NCI-H1092 treated with DMSO at 0.1 percent for 48 hours (cell line): ENCODE measurements at regions not wholly inside any gene's neighbourhood (a gene's known extent, or its start where the extent isn't known, plus 50 kb on each side); places are given as distances from the start of the nearest gene placed in this dataset.
A peak's percentile ranks its signal among the peaks of the same experiment; 100 is the strongest.
"Not testable (repeated sequence)": the region's sequence is repeated elsewhere in the genome, so short reads cannot be mapped to it uniquely, and the experiment has no call there.

ENCODE experiments used
- DNase-seq: peaks from one replicate; lab custom pipeline; 2025; lab: John Stamatoyannopoulos, UW

GRCh38 chr9:75197561-75197960 lies 109.2 kb downstream of the OSTF1 start:
- no peak for DNase-seq

- DNase-seq, result no peak
These were observed 110.1 kb downstream of the OSTF1 start for GRCh38 chr9:75198436-75198835.

- DNase-seq, result peak; percentile 11
These were observed 112.7 kb downstream of the OSTF1 start for GRCh38 chr9:75200892-75201470.

- DNase-seq, result no peak
These were observed 113.3 kb downstream of the OSTF1 start for GRCh38 chr9:75201480-75202209.

- not testable (repeated sequence) for DNase-seq
These were observed 119.7 kb downstream of the OSTF1 start for GRCh38 chr9:75207997-75208396.

- no peak for DNase-seq
These were observed 121.9 kb downstream of the OSTF1 start for GRCh38 chr9:75210215-75210614.

- no peak for DNase-seq
These were observed 125.5 kb downstream of the OSTF1 start for GRCh38 chr9:75213765-75214164.

- DNase-seq, result no peak
These were observed 138.3 kb downstream of the OSTF1 start for GRCh38 chr9:75226403-75227139.

- no peak for DNase-seq
These were observed 140.6 kb downstream of the OSTF1 start for GRCh38 chr9:75228893-75229292.

GRCh38 chr9:75229605-75230332 lies 141.5 kb downstream of the OSTF1 start:
- no peak for DNase-seq

- DNase-seq, result no peak
These were observed 142.2 kb downstream of the OSTF1 start for GRCh38 chr9:75230469-75230868.

- no peak for DNase-seq
These were observed 142.9 kb downstream of the OSTF1 start for GRCh38 chr9:75231167-75231566.

- no peak for DNase-seq
These were observed 144.7 kb downstream of the OSTF1 start for GRCh38 chr9:75233011-75233410.

GRCh38 chr9:75235632-75236031 lies 147.3 kb downstream of the OSTF1 start:
- DNase-seq, result no peak

GRCh38 chr9:75238311-75238976 lies 150.1 kb downstream of the OSTF1 start:
- peak; percentile 42 for DNase-seq

GRCh38 chr9:75239176-75239575 lies 150.9 kb downstream of the OSTF1 start:
- no peak for DNase-seq

- no peak for DNase-seq
These were observed 154.1 kb downstream of the OSTF1 start for GRCh38 chr9:75242426-75242825.

- DNase-seq, result no peak
These were observed 158.6 kb downstream of the OSTF1 start for GRCh38 chr9:75246949-75247348.

GRCh38 chr9:75265525-75265972 lies 177.2 kb downstream of the OSTF1 start:
- peak; percentile 49 for DNase-seq

GRCh38 chr9:75269197-75269596 lies 180.9 kb downstream of the OSTF1 start:
- no peak for DNase-seq

- DNase-seq, result not testable (repeated sequence)
These were observed 184.7 kb downstream of the OSTF1 start for GRCh38 chr9:75273055-75273454.

- no peak for DNase-seq
These were observed 186.5 kb downstream of the OSTF1 start for GRCh38 chr9:75274781-75275180.
